ENCODE measurements at regions not wholly inside any gene's neighbourhood (a gene's known extent, or its start where the extent isn't known, plus 50 kb on each side); places are given as distances from the start of the nearest gene placed in this dataset.

DNA sequence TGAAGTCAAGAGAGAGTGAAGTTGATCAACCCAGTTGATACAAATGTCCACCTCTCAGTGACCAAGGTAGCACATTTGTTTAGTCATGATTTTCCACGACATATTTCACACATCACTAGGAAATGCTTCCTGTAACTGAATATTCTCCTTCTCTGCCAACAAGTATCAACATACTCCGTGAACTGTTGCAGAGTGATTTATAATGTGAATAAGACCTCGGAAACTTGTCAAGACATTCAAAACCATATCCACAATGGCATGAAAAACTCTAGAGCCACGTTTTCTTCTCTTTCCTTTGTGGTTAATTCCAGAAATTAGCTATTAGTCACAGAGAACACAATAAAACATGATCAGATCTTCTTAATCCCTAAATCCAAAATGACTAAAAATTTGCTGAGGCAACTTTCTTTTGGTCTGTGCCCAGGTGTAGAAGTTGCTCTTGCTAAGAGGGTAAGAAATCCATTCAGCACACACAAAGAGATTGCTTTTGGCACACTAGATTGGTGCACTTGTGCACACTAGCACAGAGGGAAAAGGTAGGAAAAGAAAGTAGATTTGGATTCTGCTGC, 244.3 kb upstream of the NRIP1 start:
- TF ChIP-seq, protein P1, sequence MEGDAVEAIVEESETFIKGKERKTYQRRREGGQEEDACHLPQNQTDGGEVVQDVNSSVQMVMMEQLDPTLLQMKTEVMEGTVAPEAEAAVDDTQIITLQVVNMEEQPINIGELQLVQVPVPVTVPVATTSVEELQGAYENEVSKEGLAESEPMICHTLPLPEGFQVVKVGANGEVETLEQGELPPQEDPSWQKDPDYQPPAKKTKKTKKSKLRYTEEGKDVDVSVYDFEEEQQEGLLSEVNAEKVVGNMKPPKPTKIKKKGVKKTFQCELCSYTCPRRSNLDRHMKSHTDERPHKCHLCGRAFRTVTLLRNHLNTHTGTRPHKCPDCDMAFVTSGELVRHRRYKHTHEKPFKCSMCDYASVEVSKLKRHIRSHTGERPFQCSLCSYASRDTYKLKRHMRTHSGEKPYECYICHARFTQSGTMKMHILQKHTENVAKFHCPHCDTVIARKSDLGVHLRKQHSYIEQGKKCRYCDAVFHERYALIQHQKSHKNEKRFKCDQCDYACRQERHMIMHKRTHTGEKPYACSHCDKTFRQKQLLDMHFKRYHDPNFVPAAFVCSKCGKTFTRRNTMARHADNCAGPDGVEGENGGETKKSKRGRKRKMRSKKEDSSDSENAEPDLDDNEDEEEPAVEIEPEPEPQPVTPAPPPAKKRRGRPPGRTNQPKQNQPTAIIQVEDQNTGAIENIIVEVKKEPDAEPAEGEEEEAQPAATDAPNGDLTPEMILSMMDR (IDR thresholded peaks at IDR 0.05; ENCODE audit: insufficient read depth, low read depth, low read length) = no peak
- no peak for TF ChIP-seq EZH2 (IDR thresholded peaks at IDR 0.05; ENCODE audit: insufficient read depth, low read length)

Measured in astrocyte (in vitro differentiated cells and primary cell).